Bronchial epithelial cell (primary cell): ENCODE measurements at regions not wholly inside any gene's neighbourhood (a gene's known extent, or its start where the extent isn't known, plus 50 kb on each side); places are given as distances from the start of the nearest gene placed in this dataset.

Experiments used
- DNase-seq: peaks from one replicate; pipeline ENCODE4 v3.0.0-alpha.2; 2010; ENCODE audit warnings: low read depth
- FAIRE-seq: peaks from 2 replicates; lab custom pipeline; 2011; peaks lifted over from hg19 to GRCh38; lab: Jason Lieb, UNC
- H3K27me3 ChIP-seq: 2 replicates; pipeline ENCODE4 v1.5.1; 2011; ENCODE audit warnings: low read length; ENCODE audit not compliant: control insufficient read depth, insufficient read depth
- H3K36me3 ChIP-seq: 2 replicates; pipeline ENCODE4 v1.5.1; 2011; ENCODE audit warnings: low read length; ENCODE audit not compliant: control insufficient read depth, insufficient read depth
- H3K4me3 ChIP-seq: 2 replicates; pipeline ENCODE4 v1.5.1; 2011; ENCODE audit warnings: mild to moderate bottlenecking, low read depth, low read length, control low read depth
- TF ChIP-seq, protein P1 (sequence below): IDR thresholded peaks from 2 replicates; pipeline ENCODE4 v1.5.1; 2011; ENCODE audit warnings: mild to moderate bottlenecking, moderate library complexity, low read length, control low read depth, inconsistent platforms; ENCODE audit not compliant: insufficient read depth, severe bottlenecking

DNA sequence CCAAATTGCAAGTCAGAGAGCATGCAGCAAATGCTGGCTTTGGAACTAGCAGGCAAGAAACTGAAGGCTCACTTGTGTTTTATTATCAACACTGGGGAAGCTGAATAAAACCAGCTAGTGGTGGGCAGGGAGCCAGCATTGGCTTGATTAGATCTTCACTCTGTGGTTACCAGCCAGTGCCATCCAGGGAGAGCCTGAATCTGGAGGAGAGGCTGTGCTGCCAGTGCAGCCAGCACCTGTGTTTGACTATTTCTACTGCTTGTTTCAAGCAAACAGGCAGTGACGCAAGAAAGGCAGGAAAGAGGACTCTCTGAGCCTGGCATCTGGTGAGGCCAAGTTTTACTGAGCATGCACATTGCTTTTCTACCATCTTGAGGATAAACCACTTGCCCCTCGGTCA, 247.0 kb downstream of the PHLDA1 start:
- DNase-seq = no peak
- no peak for FAIRE-seq
- Histone ChIP-seq H3K4me3 (no peak overlapping the region), H3K36me3 (no peaks in the 10 kb centered on the region), H3K27me3 (no peaks in the 10 kb centered on the region)
- TF ChIP-seq, protein P1, sequence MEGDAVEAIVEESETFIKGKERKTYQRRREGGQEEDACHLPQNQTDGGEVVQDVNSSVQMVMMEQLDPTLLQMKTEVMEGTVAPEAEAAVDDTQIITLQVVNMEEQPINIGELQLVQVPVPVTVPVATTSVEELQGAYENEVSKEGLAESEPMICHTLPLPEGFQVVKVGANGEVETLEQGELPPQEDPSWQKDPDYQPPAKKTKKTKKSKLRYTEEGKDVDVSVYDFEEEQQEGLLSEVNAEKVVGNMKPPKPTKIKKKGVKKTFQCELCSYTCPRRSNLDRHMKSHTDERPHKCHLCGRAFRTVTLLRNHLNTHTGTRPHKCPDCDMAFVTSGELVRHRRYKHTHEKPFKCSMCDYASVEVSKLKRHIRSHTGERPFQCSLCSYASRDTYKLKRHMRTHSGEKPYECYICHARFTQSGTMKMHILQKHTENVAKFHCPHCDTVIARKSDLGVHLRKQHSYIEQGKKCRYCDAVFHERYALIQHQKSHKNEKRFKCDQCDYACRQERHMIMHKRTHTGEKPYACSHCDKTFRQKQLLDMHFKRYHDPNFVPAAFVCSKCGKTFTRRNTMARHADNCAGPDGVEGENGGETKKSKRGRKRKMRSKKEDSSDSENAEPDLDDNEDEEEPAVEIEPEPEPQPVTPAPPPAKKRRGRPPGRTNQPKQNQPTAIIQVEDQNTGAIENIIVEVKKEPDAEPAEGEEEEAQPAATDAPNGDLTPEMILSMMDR = no peak

DNA sequence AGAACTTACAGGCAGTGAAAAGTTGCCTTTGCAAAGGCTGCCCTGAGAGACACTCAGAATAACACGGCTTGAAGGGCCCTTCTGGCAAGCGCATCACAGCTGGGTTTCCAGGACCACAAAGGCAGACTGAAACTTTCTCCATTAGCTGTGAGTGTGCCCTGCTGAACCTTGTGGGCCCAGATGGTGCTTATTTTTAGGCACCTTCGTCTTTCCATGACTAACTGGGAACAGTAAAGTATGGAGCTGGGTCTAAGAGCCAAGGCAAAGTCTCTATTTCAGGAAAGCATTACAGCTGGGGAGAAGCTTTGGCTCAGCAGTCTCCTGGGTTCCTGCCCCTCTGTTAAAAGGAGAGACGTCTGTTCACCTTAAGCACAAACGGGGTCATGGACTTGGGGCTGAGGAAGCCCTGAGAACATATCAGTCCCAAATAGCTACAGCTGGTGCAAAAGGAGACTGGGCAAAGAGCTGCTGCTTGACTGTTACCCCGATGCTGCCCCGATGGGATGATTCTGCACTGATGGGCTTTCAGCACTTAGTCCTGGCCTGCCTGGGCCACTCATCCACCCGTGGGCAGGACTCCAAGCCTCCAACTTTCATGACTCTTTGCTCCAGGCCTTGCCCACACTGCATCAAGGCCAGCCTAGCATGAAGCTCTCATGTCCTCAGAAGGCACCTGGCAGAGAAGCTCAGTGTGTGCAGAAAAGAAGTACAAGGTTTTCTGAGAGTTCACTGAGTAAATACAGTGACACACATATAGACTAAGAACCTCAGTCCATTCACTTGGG, 248.3 kb downstream of the PHLDA1 start:
- FAIRE-seq (no peak), DNase-seq (peak; percentile 47)
- TF ChIP-seq, protein P1 = no peak

DNA sequence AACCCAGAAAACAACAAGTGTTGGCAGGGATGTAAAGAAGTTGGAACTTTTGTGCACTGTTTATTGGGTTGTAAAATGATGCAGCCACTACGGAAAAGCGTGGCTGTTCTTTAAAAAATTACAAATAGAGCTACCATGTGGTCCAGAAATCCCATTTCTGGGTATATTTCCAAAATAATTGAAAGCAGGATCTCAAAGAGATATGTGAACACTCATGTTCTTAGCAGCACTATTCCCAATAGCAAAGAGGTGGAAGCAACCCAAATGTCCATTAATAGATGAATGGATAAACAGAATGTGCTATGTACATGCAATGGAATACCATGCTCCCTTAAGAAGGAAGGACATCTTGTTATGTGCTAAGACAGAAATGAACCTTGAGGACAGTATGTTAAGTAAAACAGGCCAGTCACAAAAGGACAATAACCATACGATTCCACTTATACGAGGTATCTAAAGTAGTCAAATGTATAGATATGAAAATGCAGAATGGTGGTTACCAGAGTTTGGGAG, 249.5 kb downstream of the PHLDA1 start:
- Histone ChIP-seq H3K27me3 (no peaks in the 10 kb centered on the region), H3K4me3 (no peak overlapping the region), H3K36me3 (no peaks in the 10 kb centered on the region)
- FAIRE-seq (no peak), DNase-seq (no peak)
- TF ChIP-seq, protein P1 = no peak

More for the DNA sequence above, 248.3 kb downstream of the PHLDA1 start:
- H3K27me3 ChIP-seq = no peaks in the 10 kb centered on the region
- no peaks in the 10 kb centered on the region for H3K36me3 ChIP-seq
- H3K4me3 ChIP-seq = no peak overlapping the region

DNA sequence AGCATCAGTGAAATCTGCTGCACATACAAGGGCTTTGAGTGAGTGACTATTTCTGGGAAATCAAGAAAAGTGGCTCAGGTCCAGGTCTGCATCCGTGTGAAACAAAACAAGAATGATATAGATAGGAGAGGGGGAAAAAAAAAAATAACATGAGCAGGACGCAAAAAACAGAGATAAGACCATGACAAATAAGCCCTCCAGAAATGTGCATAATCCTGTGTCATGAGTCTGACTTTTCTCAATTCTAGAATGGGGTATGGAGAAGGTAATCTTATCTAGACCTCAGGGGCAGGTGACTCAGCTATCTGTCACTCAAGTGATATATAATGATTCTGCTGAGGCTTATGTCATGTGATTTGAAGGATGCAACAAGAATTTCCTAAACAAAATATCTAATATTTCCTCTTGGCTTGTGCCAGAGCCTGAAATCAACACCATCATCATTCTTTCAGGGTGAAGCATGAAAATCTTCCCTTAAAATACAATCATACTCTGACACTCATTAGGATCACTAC, 250.0 kb downstream of the PHLDA1 start:
- no peaks in the 10 kb centered on the region for H3K36me3 ChIP-seq
- TF ChIP-seq, protein P1 = no peak
- FAIRE-seq = no peak

DNA sequence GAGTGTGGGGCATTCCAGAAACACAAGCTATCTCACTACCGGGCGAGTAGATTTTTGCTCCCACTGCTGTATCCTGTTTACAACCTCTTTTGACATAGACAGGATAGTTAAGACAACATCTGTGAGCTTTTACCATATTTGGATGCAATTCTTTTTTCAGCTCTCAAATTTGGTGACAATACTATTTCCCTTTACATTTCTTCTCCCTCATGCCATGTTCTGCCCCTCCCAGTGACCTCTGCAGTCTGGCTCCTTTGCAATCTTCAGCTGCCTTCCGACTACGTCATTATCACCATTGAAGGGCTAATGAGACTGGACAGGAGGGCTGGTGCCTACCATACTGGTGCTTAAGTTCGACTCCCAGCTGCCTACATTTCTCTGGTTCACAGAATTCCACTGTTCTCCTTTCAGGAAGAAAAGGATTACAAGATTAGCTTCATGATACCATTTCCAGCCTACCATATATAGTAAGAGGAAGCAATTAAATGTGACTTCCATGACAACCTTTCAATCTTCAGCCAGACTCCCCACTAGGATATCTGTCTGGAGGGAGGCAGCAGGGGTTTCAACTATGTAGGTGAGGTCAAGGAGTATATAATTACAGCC, 251.6 kb downstream of the PHLDA1 start:
- no peaks in the 10 kb centered on the region for H3K27me3 ChIP-seq
- H3K36me3 ChIP-seq = no peaks in the 10 kb centered on the region
- FAIRE-seq (no peak), DNase-seq (no peak)
- TF ChIP-seq, protein P1 = no peak
- H3K4me3 ChIP-seq = no peak overlapping the region

More for the DNA sequence above, 250.0 kb downstream of the PHLDA1 start:
- no peaks in the 10 kb centered on the region for H3K27me3 ChIP-seq
- no peak overlapping the region for H3K4me3 ChIP-seq
- DNase-seq = peak; percentile 99
